Kasumi-1 (cell line): ENCODE measurements at regions not wholly inside any gene's neighbourhood (a gene's known extent, or its start where the extent isn't known, plus 50 kb on each side); places are given as distances from the start of the nearest gene placed in this dataset.

Experiments
- DNase-seq, 2 experiments: peaks; one replicate each; lab custom pipeline; 2025; lab: John Stamatoyannopoulos, UW

GRCh38 chr18:68520406-68521075 is 194.4 kb downstream of the TMX3 start:
- no peak for DNase-seq

- DNase-seq = no peak
Measured at GRCh38 chr18:68519336-68519735, 195.6 kb downstream of the TMX3 start.

- no peak for DNase-seq
Measured at GRCh38 chr18:68509902-68510301, 205.0 kb downstream of the TMX3 start.

- DNase-seq = no peak
Measured at GRCh38 chr18:68507781-68508180, 207.1 kb downstream of the TMX3 start.

GRCh38 chr18:68505178-68505574 is 209.7 kb downstream of the TMX3 start:
- DNase-seq = no peak

- peak; percentile 31 to 46 for DNase-seq
Measured at GRCh38 chr18:68504441-68505177, 210.3 kb downstream of the TMX3 start.

- DNase-seq = no peak
Measured at GRCh38 chr18:68500556-68500955, 214.4 kb downstream of the TMX3 start.

- no peak for DNase-seq
Measured at GRCh38 chr18:68499141-68499540, 215.8 kb downstream of the TMX3 start.

GRCh38 chr18:68498636-68499035 is 216.3 kb downstream of the TMX3 start:
- DNase-seq = no peak

GRCh38 chr18:68498185-68498584 is 216.7 kb downstream of the TMX3 start:
- no peak for DNase-seq

- DNase-seq = no peak
Measured at GRCh38 chr18:68494802-68495581, 219.9 kb downstream of the TMX3 start.

- DNase-seq = no peak
Measured at GRCh38 chr18:68489013-68489792, 225.7 kb downstream of the TMX3 start.

GRCh38 chr18:68484241-68484640 is 230.7 kb downstream of the TMX3 start:
- no peak for DNase-seq

GRCh38 chr18:68482815-68483214 is 232.1 kb downstream of the TMX3 start:
- DNase-seq = peak in 1 of 2 experiments; percentile 2

- DNase-seq = no peak
Measured at GRCh38 chr18:68480196-68480595, 234.7 kb downstream of the TMX3 start.

GRCh38 chr18:68478246-68478645 is 236.7 kb downstream of the TMX3 start:
- no peak for DNase-seq

- DNase-seq = no peak
Measured at GRCh38 chr18:68475883-68476282, 239.0 kb downstream of the TMX3 start.

- no peak for DNase-seq
Measured at GRCh38 chr18:68472701-68473295, 242.1 kb downstream of the TMX3 start.

- DNase-seq = no peak
Measured at GRCh38 chr18:68469049-68469625, 245.8 kb downstream of the TMX3 start.

GRCh38 chr18:68467957-68468356 is 247.0 kb downstream of the TMX3 start:
- no peak for DNase-seq

- no peak for DNase-seq
Measured at GRCh38 chr18:68467329-68467728, 247.6 kb downstream of the TMX3 start.
